ENCODE measurements at regions not wholly inside any gene's neighbourhood (a gene's known extent, or its start where the extent isn't known, plus 50 kb on each side); places are given as distances from the start of the nearest gene placed in this dataset.
"Not testable (repeated sequence)": the region's sequence is repeated elsewhere in the genome, so short reads cannot be mapped to it uniquely, and the experiment has no call there.

GRCh38 chr22:49361164-49361563, 466.5 kb downstream of the BRD1 start:
- no peak for DNase-seq

GRCh38 chr22:49360746-49361145, 466.9 kb downstream of the BRD1 start:
- DNase-seq: no peak

- no peak for DNase-seq
These were observed 468.6 kb downstream of the BRD1 start for GRCh38 chr22:49359076-49359475.

GRCh38 chr22:49357661-49358440, 469.8 kb downstream of the BRD1 start:
- no peak for DNase-seq

- no peak for DNase-seq
These were observed 471.2 kb downstream of the BRD1 start for GRCh38 chr22:49356428-49356827.

GRCh38 chr22:49355211-49355920, 472.3 kb downstream of the BRD1 start:
- no peak for DNase-seq

- no peak for DNase-seq
These were observed 473.0 kb downstream of the BRD1 start for GRCh38 chr22:49354516-49355210.

- no peak for DNase-seq
These were observed 474.4 kb downstream of the BRD1 start for GRCh38 chr22:49353235-49353634.

- no peak for DNase-seq
These were observed 475.1 kb downstream of the BRD1 start for GRCh38 chr22:49352361-49353169.

GRCh38 chr22:49351761-49352227, 475.9 kb downstream of the BRD1 start:
- no peak for DNase-seq

- no peak for DNase-seq
These were observed 477.1 kb downstream of the BRD1 start for GRCh38 chr22:49350441-49351121.

GRCh38 chr22:49349841-49350381, 477.8 kb downstream of the BRD1 start:
- no peak for DNase-seq

- DNase-seq: no peak
These were observed 478.4 kb downstream of the BRD1 start for GRCh38 chr22:49349181-49349835.

- no peak for DNase-seq
These were observed 479.0 kb downstream of the BRD1 start for GRCh38 chr22:49348631-49349030.

- no peak for DNase-seq
These were observed 480.3 kb downstream of the BRD1 start for GRCh38 chr22:49347376-49347775.

- DNase-seq: no peak
These were observed 481.8 kb downstream of the BRD1 start for GRCh38 chr22:49345896-49346295.

- DNase-seq: no peak
These were observed 483.0 kb downstream of the BRD1 start for GRCh38 chr22:49344656-49345055.

- no peak for DNase-seq
These were observed 483.5 kb downstream of the BRD1 start for GRCh38 chr22:49344161-49344560.

GRCh38 chr22:49340406-49340805, 487.3 kb downstream of the BRD1 start:
- DNase-seq: no peak

GRCh38 chr22:49336483-49336882, 491.2 kb downstream of the BRD1 start:
- DNase-seq: not testable (repeated sequence)

GRCh38 chr22:49334976-49335375, 492.7 kb downstream of the BRD1 start:
- DNase-seq: no peak
